Stimulated activated CD4-positive, alpha-beta T cell treated with anti-CD3 and anti-CD28 coated beads, TNF-alpha, amount 100 ng/mL, for 24 hours (primary cell): ENCODE measurements at regions not wholly inside any gene's neighbourhood (a gene's known extent, or its start where the extent isn't known, plus 50 kb on each side); places are given as distances from the start of the nearest gene placed in this dataset.
"Not testable (repeated sequence)": the region's sequence is repeated elsewhere in the genome, so short reads cannot be mapped to it uniquely, and the experiment has no call there.

Source experiments
- DNase-seq, 3 experiments: peaks; one replicate each; pipeline ENCODE4 v3.0.0-alpha.2; 2020; ENCODE audit warnings: low read depth in 3 of 3

DNA sequence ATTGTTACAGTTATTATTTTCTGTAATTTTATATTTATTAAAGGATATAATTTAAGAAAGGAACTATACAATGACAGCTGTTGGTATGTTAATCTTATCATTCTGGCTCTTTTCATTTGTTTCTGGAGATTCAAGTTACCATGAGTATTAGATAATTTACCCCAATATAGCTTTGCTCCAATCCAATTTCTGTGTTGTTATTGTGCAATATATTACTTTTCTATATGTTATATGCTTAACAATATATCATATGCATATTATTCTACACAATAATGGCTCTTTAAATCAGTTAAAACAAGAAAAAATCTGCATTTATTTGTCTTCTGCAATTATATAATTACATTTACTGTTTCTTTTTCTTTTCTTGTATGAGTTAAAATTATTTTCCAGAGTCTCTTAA is 1650.9 kb downstream of the BRINP3 start:
- DNase-seq: no peak

DNA sequence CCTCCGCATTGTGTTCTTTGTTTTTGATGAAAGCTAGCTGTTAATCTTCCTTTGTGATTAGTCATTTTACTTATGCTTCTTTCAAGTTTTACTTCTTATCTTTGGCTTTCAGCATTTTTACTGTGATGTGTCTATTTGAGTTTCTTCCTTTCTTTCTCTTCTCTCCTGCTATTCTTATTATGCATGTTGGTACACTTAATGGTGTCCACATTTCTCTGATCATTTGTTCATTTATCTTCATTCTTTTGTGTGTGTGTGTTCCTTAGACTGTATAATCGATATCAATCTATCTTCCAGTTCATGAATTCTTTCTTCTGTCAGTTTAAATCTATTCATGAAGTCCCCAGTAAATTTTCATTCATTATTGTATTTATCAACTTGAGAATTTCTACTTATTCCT is 1650.3 kb downstream of the BRINP3 start:
- DNase-seq: no peak

DNA sequence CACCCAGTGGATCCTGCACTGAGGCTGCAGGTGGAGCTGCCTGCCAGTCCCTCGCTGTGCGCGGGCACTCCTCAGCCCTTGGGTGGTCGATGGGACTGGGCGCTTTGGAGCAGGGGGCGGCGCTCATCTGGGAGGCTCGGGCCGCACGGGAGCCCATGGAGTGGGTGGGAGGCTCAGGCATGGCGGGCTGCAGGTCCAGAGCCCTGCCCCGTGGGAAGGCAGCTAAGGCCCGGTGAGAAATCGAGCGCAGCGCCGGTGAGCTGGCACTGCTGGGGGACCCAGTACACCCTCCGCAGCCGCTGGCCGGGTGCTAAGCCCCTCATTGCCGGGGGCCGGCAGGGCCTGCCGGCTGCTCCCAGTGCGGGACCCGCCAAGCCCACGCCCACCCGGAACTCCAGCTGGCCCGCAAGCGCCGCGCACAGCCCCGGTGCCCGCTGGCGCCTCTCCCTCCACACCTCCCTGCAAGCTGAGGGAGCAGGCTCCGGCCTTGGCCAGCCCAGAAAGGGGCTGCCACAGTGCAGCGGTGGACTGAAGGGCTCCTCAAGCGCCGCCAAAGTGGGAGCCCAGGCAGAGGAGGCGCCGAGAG is 1636.5 kb downstream of the BRINP3 start:
- DNase-seq: not testable (repeated sequence)

DNA sequence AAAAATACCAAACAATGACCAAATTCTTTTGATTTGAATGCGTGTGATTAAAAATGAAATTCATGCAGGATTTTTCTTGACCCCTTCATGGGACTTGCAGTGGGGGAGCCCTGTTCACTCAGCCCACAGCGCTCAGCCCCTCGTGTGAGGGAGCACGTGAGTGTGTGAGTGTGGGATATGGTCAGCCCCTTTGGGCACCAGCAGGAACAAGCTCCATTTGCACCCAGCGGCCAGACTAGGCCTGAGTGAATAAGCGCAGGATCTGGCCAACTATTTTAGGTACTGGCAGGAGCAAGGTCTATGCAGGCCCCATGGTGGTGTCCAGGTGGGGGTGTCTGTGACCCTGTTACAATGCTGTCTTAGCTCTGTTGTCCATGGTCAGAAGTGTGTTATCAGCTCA is 1631.2 kb downstream of the BRINP3 start:
- no peak for DNase-seq

DNA sequence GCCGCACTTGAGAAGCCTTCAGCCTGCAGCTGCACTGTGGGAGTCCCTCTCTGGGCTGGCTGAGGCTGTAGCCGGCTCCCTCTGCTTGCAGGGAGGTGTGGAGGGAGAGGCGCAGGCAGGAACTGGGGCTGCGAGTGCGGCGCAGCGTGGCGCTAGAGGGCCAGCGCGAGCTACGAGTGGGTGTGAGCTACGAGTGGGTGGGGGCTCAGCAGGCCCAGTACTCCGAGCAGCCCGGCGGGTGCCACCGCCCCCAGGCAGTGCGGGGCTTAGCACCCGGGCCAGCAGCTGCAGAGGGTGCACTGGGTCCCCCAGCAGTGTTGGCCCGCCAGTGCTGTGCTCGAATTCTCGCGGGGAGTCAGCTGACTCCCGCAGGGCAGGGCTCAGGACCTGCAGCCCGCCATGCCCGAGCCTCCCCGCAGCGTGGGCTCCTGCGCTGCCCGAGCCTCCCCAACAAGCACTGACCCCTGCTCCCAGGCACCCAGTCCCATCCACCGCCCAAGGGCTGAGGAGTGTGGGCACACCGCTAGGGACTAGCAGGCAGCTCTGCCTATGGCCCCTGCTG is 1620.1 kb downstream of the BRINP3 start:
- no peak for DNase-seq

DNA sequence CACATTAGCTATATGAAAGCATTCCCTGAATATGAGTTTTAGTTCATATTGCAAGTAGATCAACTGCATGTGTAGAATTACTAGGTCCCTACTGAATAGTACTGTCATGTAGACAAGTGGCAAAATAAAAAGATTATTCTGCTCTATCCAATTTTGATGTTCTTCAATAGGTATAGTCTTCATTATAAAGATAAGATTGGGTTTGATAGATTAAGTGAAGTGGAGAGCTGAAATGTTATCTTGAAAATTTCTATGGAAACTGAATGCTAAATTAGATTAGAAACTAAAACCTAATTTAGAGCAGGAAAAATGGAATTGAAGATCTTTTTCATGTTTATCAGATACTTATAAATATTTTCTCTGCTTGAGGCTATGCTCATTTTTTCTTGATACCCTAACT is 1610.0 kb downstream of the BRINP3 start:
- DNase-seq: no peak

DNA sequence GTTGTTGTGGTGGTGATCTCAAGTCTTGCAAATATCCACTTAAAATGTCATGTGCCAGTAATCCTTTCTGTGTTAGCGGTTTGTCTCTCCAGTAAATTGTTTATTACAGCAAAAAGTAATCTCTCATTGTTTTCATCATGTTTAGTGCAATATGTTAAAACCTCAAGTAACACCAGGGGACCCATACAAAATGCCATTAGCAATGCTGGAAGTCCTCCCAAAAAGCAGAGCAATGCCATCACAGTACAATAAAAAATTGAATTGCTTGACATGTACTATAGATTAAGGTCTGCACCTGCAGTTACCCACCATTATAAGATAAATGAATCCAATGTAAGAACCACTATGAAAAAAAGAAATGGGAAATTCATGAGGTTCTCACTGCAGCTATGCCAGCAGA is 1606.5 kb downstream of the BRINP3 start:
- DNase-seq: no peak

DNA sequence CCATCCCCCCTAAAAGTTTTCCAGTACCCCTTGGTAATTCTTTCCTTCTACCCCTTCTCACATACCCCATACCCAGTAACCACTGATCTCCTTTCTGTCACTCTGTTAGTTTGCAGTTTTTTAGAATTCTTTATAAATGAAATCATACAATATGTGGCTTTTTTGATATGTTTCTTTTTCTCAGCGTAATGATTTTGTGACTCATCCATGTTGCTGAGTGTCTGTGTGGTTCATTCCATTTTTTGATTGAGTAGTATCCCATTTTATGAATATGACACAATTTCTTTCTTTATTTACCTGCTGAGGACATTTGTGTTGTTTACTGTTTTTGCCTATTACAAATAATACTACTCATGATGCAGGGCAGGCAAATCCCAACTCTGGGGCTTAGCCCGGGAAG is 1605.3 kb downstream of the BRINP3 start:
- no peak for DNase-seq

DNA sequence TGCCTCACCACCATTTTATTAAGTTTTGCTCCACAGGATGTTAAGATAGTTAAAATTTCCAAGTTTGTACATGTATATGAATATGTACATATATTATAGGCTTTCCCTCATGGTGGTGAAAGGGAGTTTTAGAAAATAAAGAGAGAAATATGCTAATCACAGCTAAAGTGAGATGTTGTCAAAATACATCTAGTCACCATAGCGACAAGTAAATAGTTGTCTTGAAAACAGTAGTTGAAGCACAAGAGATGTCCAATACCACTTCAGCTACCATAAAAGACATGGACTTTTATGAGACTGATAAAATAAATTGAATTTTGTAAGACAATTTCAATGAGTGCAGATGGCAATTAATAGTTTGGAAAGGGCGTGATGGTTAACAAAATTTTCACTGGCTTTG is 1600.0 kb downstream of the BRINP3 start:
- DNase-seq: no peak

DNA sequence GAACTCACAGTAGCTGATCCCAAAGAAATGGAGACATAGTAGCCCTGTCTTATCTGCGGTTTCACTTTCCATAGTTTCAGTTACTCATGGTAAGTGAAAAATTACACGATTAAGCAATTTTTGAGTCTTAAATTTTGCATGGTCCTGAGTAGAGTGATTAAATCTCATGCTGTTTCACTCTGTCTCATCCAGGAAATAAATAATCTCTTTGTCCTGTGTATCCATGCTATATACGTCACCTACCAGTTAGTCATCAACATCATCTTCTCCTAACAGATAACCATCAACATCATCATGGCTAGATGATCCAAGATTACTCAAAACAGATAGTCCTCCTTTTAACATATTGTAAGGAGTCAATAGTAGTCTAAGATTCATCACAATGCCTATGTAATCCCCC is 1589.3 kb downstream of the BRINP3 start:
- no peak for DNase-seq

DNA sequence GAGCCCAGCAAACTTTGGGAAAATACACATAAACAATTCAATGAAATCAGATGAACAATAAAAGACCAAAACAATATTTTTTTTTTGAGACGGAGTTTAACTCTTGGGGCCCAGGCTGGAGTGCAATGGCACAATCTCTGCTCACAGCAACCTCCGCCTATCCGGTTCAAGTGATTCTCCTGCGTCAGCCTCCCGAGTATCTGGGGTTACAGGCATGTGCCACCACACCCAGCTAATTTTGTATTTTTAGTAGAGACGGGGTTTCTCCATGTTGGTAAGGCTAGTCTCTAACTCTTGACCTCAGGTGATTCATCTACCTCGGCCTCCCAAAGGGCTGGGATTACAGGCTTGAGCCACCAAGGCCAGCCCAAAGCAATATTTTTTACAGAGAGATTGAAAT is 1588.5 kb downstream of the BRINP3 start:
- DNase-seq: no peak

DNA sequence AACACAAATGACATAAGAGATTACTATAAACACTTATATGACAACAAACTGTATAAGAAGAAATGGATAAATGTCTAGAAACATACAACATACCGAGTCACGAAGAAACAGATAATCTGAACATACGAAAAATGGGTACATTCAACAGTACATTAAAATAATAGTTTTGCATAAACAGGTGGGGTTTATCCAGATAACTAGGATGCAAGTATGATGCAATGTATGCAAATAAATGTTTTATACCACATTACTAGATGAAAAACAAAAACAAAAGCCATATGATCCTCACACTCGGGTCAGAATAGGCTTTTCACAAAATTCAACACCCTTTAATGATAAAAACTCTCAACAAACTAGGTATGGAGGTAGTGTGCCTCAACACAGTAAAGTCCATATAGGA is 1585.7 kb downstream of the BRINP3 start:
- DNase-seq: no peak

DNA sequence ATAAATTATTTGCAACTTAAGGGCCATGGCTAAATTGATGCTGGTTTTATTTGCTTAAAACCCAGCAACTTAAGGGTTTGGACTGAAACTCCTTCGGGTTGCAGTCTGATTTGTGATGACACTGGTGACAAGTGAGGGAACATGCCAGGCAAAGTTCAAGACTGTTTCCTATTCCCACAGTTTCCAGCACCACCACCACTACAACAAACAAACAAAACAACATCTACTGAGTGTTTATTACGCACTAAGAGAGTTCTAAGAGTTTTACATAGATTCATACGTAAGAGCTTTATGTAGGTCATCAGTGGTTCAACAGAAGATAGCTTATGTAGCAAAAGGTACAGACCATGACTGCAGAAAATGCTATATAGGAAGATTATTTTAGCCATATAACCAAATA is 1582.1 kb downstream of the BRINP3 start:
- no peak for DNase-seq

DNA sequence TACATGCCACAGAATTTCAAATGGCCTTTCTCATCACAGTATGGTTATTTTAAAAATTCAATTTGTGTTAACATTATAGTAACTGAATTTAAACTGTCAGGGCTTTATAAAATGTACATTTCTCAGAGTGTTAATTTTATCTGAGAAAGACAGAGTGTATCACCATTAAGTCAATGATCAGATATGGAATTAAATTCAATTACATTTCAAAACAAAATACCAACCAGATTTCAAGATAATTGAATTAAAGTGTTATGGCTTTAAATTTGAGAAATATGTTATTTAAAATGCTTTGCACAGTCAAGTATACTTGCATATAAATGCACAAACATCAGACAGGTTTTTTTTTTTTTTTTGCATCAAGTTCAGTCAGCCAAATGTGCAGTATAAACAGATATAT is 1574.4 kb downstream of the BRINP3 start:
- DNase-seq: no peak

DNA sequence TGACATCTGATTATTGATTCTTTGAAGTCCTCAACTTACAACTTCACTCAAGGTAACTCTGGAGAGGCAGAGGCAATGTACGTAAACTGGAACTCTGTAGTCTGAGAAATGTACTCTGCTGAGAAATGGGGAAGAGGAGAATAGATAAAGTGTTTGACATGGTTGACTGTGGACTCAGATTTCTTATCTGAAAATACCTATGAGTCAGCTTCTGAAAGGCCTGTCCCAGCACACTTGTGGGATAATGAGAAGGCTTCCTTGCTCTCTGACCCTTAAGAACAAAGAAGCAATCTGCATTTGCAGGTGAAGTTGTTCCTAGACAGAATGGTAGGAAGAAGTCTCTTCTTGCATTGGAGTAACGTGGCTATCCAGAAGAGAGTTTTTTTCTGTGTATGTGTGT is 1573.5 kb downstream of the BRINP3 start:
- no peak for DNase-seq

DNA sequence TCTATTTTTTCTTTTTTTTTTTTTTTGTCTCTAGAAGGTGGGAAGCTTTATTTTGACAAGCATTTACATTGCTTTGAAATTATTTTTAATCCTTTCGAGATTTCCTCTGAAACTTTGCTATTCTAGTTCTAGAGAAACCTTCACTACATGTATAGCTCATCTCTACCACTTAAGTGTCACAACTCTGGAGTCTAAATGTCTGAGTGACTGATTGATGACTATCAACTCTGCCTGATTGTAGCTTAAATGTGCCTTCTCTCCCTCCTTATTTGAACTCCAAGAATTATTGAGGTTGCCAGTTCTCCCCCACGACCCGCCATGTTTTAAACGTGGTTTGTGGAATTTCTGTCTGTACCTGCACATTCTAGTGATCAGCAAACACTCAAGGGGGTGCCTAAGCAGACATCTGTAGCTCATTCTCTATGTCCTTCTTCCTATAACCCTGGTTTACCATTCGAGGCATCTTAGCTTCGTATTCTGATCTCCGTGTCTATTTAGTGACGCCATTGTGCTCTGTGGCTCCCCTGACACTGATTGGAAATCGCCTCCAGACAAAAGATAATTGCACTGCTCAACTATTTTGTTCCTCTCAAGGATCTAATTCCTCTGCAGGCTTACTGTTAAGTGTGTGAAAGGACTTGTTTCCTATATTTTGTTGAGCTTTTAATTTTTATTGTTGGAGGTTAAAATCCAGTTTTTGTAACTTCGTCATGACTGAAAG is 1570.6 kb downstream of the BRINP3 start:
- no peak for DNase-seq

DNA sequence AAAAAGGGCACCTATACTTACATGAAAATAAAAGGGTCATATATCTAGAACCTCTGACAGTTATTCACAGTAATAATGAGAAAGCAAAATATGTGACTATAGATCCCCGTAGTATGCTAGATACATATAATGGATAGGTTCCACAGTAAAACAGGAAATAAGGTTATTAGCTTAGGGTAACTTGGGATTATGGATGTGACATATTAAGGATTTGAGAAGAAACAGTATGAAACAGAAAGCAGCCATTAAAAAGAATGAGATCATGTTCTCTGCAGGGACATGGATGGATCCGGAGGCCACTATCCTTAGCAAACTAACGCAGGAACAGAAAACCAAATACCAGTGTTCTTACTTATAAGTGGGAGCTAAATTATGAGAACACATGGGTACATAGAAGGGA is 1547.3 kb downstream of the BRINP3 start:
- no peak for DNase-seq

DNA sequence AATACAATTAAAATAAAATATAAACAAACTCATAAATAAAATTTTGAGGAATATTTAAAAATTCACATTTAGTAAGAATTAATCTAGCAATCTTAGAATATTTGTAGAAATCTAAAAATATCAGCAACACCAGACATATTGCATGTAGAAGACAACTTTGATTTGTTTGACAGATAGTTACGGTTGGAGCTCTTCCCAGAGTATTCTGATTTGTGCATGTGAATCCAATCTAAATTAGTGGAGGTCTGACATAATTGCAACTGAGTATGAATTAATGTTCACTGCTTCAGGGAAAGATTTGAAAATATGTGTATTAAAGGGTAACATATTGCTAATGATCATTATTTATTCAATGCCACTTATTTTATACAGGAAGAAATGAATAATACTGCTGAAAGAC is 1546.2 kb downstream of the BRINP3 start:
- DNase-seq: no peak

DNA sequence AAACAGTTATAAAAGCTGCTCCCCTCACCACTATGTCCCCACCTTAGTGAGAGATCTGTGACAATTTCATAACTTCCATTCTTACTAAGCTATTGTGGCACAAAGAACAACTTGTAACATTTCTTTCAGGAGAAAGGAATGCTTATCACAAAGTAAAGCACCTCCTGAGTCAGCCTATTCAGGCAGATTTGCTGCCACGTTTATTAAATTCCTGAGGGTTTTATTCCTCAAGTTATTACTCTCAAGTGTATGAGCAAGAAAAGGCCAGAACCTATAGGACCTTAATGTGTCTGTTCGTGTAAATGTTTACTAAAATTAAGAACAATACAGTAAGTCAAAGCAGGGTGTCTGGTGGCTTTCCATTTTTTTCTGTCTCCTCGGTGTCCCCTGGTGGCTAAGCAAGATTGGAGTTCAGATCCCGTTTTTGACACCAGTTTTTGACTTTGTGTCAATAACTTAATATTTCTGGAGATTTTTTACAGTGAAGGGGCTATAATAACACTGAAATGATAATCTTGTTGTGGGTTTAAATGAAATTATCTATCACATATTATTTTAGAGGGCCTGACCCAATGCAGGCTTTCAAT is 1539.6 kb downstream of the BRINP3 start:
- DNase-seq: no peak

DNA sequence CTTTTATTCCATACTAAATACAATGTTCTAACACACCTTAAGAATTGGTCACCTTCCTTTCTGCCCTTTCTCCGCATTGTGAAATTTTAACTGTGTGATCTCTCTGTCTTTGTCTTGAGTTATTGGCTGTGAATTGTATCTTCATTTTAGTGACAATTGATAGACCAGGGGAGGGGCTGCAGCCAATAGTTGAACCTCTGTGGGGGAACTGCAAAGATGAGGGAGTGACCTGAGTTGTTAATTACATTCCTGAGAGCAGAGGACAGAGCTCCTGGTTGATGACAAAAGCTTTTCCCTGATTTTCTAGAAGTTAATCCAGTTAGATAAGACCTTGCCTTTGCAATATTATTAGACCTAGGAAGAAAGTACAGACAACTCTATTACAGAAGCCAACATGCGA is 1535.7 kb downstream of the BRINP3 start:
- DNase-seq: no peak

DNA sequence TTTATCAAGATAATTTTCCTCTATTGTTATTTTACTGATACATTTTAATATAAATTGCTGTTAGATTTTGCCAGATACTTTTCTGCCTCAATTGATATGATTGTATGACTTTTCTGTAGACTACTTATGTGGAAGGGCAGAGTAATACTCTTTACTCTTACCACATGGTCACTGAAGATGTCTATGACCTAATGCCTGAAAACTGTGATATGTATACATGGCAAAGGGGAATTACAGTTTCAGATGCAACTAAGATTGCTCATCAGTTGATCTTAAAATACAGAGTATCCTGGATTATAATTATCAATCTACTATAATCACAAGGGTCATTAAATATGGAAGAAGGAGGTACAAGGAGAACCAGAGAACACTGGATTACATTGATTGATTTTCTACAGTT is 1528.0 kb downstream of the BRINP3 start:
- no peak for DNase-seq

DNA sequence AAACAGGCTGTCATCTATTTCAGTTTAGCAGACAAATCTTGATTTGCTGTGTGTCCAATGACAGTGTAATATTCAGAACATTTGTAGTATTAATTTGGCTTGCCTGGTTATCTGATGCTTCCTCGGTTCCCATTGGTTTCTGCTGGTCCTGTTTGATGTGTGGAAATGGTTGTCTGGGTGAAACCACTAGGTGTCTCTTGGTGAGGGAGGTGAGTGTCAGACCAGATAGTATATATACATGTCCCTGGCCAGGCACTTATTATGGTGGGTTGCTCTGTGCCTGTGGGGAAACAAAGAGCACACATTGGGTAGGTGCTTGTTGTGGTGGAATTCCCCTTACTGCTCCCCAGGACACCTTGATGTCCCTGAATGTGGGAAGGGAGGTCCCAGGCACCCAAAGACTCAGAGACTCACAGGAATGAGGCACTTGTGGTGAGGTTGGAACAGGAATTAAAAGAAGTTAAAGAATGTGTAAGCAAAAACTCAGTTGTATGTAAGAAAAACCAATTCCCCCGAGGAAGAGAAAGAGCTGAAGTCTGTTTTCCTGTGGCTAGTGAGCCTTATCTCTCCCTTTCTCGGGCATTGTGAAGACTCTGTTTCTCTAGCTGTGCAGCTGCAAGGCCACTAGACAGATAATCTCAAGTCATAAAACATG is 1519.1 kb downstream of the BRINP3 start:
- DNase-seq: no peak
